Breast epithelium (tissue), 3 donors: ENCODE measurements at regions not wholly inside any gene's neighbourhood (a gene's known extent, or its start where the extent isn't known, plus 50 kb on each side); places are given as distances from the start of the nearest gene placed in this dataset.

Source experiments
- CTCF ChIP-seq, 3 donors: fragments of 450-650 bp; IDR thresholded peaks; one replicate each; pipeline ENCODE4 v1.5.1; 2016 to 2017; ENCODE audit warnings: antibody characterized with exemption in 3 of 3, mild to moderate bottlenecking in 3 of 3, moderate library complexity in 3 of 3
- POLR2A ChIP-seq: fragments of 450-650 bp; IDR thresholded peaks from one replicate; pipeline ENCODE4 v1.6.1; 2016; ENCODE audit warnings: antibody characterized with exemption, mild to moderate bottlenecking, moderate library complexity
- POLR2AphosphoS5 ChIP-seq, 3 donors: sonication (generic); formaldehyde crosslinking; IDR thresholded peaks; one replicate each; pipeline ENCODE4 v1.6.1; 2017; ENCODE audit warnings: antibody characterized with exemption in 3 of 3

GRCh38 chr20:39777610-39778009 lies 815.5 kb downstream of the DHX35 start:
- TF ChIP-seq POLR2A = no peak
- TF ChIP-seq CTCF (IDR thresholded peaks at IDR 0.05) = no peak
- TF ChIP-seq POLR2AphosphoS5 (IDR thresholded peaks at IDR 0.05) = no peak
